Hepatocyte (in vitro differentiated cells): ENCODE measurements at regions not wholly inside any gene's neighbourhood (a gene's known extent, or its start where the extent isn't known, plus 50 kb on each side); places are given as distances from the start of the nearest gene placed in this dataset.

Experiments
- CTCF ChIP-seq: fragments of 200-600 bp; sonication (generic); IDR thresholded peaks from 2 replicates; pipeline ENCODE4 v1.5.1; 2016; ENCODE audit warnings: antibody characterized with exemption, mild to moderate bottlenecking; ENCODE audit not compliant: poor library complexity
- EZH2 ChIP-seq: fragments of 200-600 bp; sonication (generic); IDR thresholded peaks from 2 replicates; pipeline ENCODE4 v1.6.1; 2016; ENCODE audit warnings: antibody characterized with exemption, mild to moderate bottlenecking, borderline replicate concordance

- TF ChIP-seq CTCF, result no peak
- no peak for TF ChIP-seq EZH2
Measured at GRCh38 chr4:67396008-67396407, 149.3 kb downstream of the CENPC start.
